ENCODE measurements at regions not wholly inside any gene's neighbourhood (a gene's known extent, or its start where the extent isn't known, plus 50 kb on each side); places are given as distances from the start of the nearest gene placed in this dataset.
A peak's percentile ranks its signal among the peaks of the same experiment; 100 is the strongest.

GRCh38 chr1:113007706-113008364 is 51.8 kb upstream of the SLC16A1 start:
- DNase-seq (ENCODE audit: low spot score): no peak
- no peak for ATAC-seq
- intact Hi-C loops (cut with DNase I): no loop called here

GRCh38 chr1:113008365-113008714 is 52.3 kb upstream of the SLC16A1 start:
- intact Hi-C loops (cut with DNase I): no loop called here
- ATAC-seq (no peak), DNase-seq (ENCODE audit: low spot score) (no peak)

DNA sequence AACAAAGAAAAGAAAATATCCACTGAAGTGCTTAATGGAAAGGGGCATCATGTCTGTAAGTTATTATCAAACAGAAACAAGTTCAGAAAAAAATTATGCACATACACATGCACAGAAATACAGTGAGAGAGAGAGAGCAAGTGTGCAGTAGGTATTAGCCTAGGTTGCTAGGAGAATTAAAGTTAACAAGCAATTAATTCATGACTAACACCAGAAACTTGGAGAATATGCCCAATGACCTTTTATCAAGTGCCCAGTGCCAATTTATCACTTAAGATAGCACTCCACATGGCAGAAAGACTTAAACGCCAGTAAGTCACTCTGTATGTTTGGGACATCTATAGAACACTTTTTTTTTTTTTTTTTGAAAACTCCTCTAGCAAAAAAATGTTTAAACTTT is 56.2 kb upstream of the SLC16A1 start:
- intact Hi-C loops (cut with DNase I): no loop called here
- ATAC-seq: no peak
- no peak for DNase-seq (ENCODE audit: low spot score)

DNA sequence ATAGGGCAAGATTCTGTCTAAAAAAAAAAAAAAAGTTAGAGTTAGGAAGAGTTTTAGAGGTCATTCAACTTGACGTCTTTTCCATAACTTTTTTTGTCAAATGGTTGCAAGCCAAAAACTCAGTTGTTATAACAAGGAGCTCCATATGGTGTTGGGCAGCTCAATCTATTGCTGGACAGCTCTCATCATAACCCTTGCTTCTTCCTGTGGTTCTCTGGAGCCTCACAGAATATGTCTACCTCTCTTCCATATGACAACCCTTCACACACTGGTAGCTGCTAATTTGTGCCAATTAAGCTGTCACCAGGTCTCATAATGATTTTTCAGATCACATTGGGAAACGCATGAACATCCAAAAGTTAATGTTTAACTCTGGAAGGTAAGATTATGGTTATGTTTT is 57.8 kb upstream of the SLC16A1 start:
- no peak for DNase-seq (ENCODE audit: low spot score)
- no peak for ATAC-seq
- intact Hi-C loops (cut with DNase I): no loop called here

DNA sequence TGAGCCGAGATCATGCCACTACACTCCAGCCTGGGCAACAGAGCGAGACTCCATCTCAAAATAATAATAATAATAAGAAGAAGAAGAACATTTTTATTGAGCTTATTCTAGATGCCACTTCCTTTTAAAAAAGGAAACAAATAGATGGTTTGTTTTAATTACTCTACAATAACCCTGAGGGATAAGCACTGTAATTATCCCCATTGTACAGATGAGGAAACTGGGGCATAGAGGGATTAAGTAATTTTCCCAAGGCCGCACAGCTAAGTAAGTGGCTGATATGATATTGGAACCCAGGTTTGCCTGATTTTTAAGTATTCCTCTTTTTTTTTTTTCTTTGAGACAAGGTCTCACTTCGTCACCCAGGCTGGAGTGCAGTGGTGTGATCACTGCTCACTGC is 58.5 kb upstream of the LRIG2 start:
- DNase-seq (ENCODE audit: low spot score) (no peak), ATAC-seq (no peak)
- intact Hi-C loops (cut with DNase I): no loop called here

DNA sequence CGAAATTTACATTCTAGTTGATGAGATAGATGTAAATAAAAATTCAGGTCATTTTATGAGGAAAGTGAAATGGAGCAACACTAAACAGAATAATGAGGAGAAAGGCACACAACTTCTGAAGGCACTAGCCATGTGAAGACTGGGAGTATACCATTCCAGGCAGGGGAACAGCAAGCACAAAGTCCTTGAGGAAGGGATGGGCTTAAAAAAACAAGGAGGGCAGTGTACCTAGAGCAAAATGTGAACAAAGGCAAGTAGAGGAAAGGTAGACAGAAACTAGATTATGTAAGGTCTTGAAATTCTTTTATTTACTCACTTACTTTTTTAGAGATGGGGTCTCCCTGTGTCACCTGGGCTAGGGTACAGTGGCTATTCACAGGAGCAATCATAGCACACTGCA is 54.1 kb upstream of the LRIG2 start:
- DNase-seq (ENCODE audit: low spot score) (no peak), ATAC-seq (no peak)
- intact Hi-C loops (cut with DNase I): no loop called here

GRCh38 chr1:113021430-113022085 is 51.4 kb upstream of the LRIG2 start:
- DNase-seq (ENCODE audit: low spot score) (no peak), ATAC-seq (peak; percentile 72)
- intact Hi-C loops (cut with DNase I): no loop called here
